ENCODE measurements at regions not wholly inside any gene's neighbourhood (a gene's known extent, or its start where the extent isn't known, plus 50 kb on each side); places are given as distances from the start of the nearest gene placed in this dataset.

GRCh38 chr15:79373113-79373512 is 59.0 kb upstream of the MINAR1 start:
- CTCF ChIA-PET: interaction anchor here (1.0 to 2.0 kb wide), 3 partner anchors 9 to 223 kb away, joined by 4 to 13 read pairs (median 4); no protein-coding TSS in a partner anchor
- POLR2A ChIA-PET: interaction anchor here (0.6 kb wide), 1 partner anchor 1799 kb away, joined by 3 read pairs; no protein-coding TSS in a partner anchor
- in situ Hi-C loops (cut with MboI): no loop called here

More at GRCh38 chr15:79373113-79373512, 59.0 kb upstream of the MINAR1 start:
- Histone ChIP-seq H3K79me2 (ENCODE audit: control insufficient read depth, insufficient read depth, low read length) (no peaks in the 10 kb centered on the region), H4K20me1 (ENCODE audit: control insufficient read depth, insufficient read depth) (no peaks in the 10 kb centered on the region), H3K9me3 (replicated peaks; ENCODE audit: control insufficient read depth, insufficient read depth, low read length) (no peaks in the 10 kb centered on the region), H3K4me1 (ENCODE audit: control insufficient read depth, insufficient read depth, low read length) (no peaks in the 10 kb centered on the region), H2AFZ (ENCODE audit: control insufficient read depth, low read depth, low read length) (no peak overlapping the region), H3K4me3 (no peak overlapping the region), H3K27me3 (replicated peaks in 1 of 2; ENCODE audit: control insufficient read depth in 2 of 2, insufficient read depth in 2 of 2, low read length in 1 of 2) (no peaks in the 10 kb centered on the region), H3K27ac (ENCODE audit: control insufficient read depth, insufficient read depth) (no peak overlapping the region), H3K4me2 (ENCODE audit: control insufficient read depth, insufficient read depth) (no peak overlapping the region), H3K36me3 (ENCODE audit: control insufficient read depth in 2 of 2, insufficient read depth in 2 of 2, low read length in 1 of 2) (no peaks in the 10 kb centered on the region), H3K9ac (ENCODE audit: control insufficient read depth, insufficient read depth, low read length) (no peak overlapping the region)
- DNase-seq (ENCODE audit: low read depth, low spot score): no peak
- RAD21 ChIA-PET (ENCODE audit: unreplicated experiment): no interaction called here
- SMC1A ChIA-PET (ENCODE audit: uncharacterized antibody, unreplicated experiment): interaction anchor here (1.2 kb wide), 1 partner anchor 9 kb away, joined by 3 read pairs; no protein-coding TSS in a partner anchor
- ATAC-seq: no peak
- no peak for FAIRE-seq
- BruUV-seq (replicated peaks): no TSS peak
- TF ChIP-seq NFXL1 (IDR thresholded peaks at IDR 0.05; ENCODE audit: borderline replicate concordance) (no peak), MYB (IDR thresholded peaks at IDR 0.05; ENCODE audit: borderline replicate concordance, low read depth, low read length) (no peak), ETV6 (conservative IDR thresholded peaks at IDR 0.05 in 1 of 2, IDR thresholded peaks at IDR 0.05 in 1 of 2; ENCODE audit: borderline replicate concordance in 1 of 2, low read depth in 1 of 2) (no peak), NFYB (IDR thresholded peaks at IDR 0.05; ENCODE audit: insufficient read depth, low read depth, low read length) (no peak), CBX5 (IDR thresholded peaks at IDR 0.05; ENCODE audit: low read depth) (no peak), PKNOX1 (IDR thresholded peaks at IDR 0.05) (no peak), TCF12 (IDR thresholded peaks at IDR 0.05; ENCODE audit: low read depth, low read length) (no peak), ZNF592 (IDR thresholded peaks at IDR 0.05) (no peak), NR2C1 (IDR thresholded peaks at IDR 0.05) (no peak), E4F1 (IDR thresholded peaks at IDR 0.05; ENCODE audit: borderline replicate concordance, partially characterized antibody) (no peak), NRF1 (conservative IDR thresholded peaks at IDR 0.05; ENCODE audit: low read depth, low read length) (no peak), MEF2A (IDR thresholded peaks at IDR 0.05; ENCODE audit: insufficient read depth, low read depth, low read length) (no peak), SP1 (IDR thresholded peaks at IDR 0.05; ENCODE audit: low read depth, low read length) (no peak), SPI1 (IDR thresholded peaks at IDR 0.05; ENCODE audit: borderline replicate concordance, insufficient read depth, low read depth, low read length) (no peak), LARP7 (IDR thresholded peaks at IDR 0.05) (no peak), KLF5 (IDR thresholded peaks at IDR 0.05; ENCODE audit: partially characterized antibody) (no peak), SRF (IDR thresholded peaks at IDR 0.05; ENCODE audit: low read depth in 2 of 2, low read length in 2 of 2) (no peak)
- intact Hi-C loops (cut with micrococcal nuclease; ENCODE audit: unreplicated experiment): no loop called here
- 0% methylated on average over 1 of the region's 1 CpG for WGBS (ENCODE audit: insufficient coverage, insufficient replicate concordance, low lambda C conversion rate, missing lambda C conversion rate)
